ENCODE measurements at regions not wholly inside any gene's neighbourhood (a gene's known extent, or its start where the extent isn't known, plus 50 kb on each side); places are given as distances from the start of the nearest gene placed in this dataset.
"Not testable (repeated sequence)": the region's sequence is repeated elsewhere in the genome, so short reads cannot be mapped to it uniquely, and the experiment has no call there.

GRCh38 chr11:44381261-44381660 is 71.3 kb upstream of the ALX4 start:
- no peaks in the 10 kb centered on the region for H3K9me3 Mint-ChIP-seq
- H3K27ac Mint-ChIP-seq: no peak overlapping the region
- no peak for ATAC-seq
- DNase-seq (ENCODE audit: low spot score in 2 of 2): no peak
- H3K36me3 Mint-ChIP-seq: no peaks in the 10 kb centered on the region

GRCh38 chr11:44382118-44382517 is 72.2 kb upstream of the ALX4 start:
- H3K36me3 Mint-ChIP-seq: no peaks in the 10 kb centered on the region
- no peak for DNase-seq (ENCODE audit: low spot score in 2 of 2)
- no peak overlapping the region for H3K27ac Mint-ChIP-seq
- no peaks in the 10 kb centered on the region for H3K9me3 Mint-ChIP-seq
- ATAC-seq: no peak

GRCh38 chr11:44382656-44383240 is 72.8 kb upstream of the ALX4 start:
- H3K9me3 Mint-ChIP-seq: no peaks in the 10 kb centered on the region
- DNase-seq (ENCODE audit: low spot score in 2 of 2) (no peak), ATAC-seq (no peak)
- H3K36me3 Mint-ChIP-seq: no peaks in the 10 kb centered on the region
- H3K27ac Mint-ChIP-seq: no peak overlapping the region

GRCh38 chr11:44383246-44383645 is 73.3 kb upstream of the ALX4 start:
- H3K9me3 Mint-ChIP-seq: no peaks in the 10 kb centered on the region
- no peak overlapping the region for H3K27ac Mint-ChIP-seq
- no peak for ATAC-seq
- no peaks in the 10 kb centered on the region for H3K36me3 Mint-ChIP-seq
- DNase-seq (ENCODE audit: low spot score in 2 of 2): no peak

GRCh38 chr11:44387415-44387814 is 77.5 kb upstream of the ALX4 start:
- Mint-ChIP-seq H3K27ac (no peak overlapping the region), H3K9me3 (peaks cover 0 to 4% of the 10 kb centered on the region in 2 donors), H3K36me3 (no peaks in the 10 kb centered on the region)
- ATAC-seq (no peak), DNase-seq (ENCODE audit: low spot score in 2 of 2) (no peak)

GRCh38 chr11:44387825-44388224 is 77.9 kb upstream of the ALX4 start:
- DNase-seq (ENCODE audit: low spot score in 2 of 2) (no peak), ATAC-seq (no peak)
- Mint-ChIP-seq H3K9me3 (peaks cover 0 to 4% of the 10 kb centered on the region in 2 donors), H3K36me3 (no peaks in the 10 kb centered on the region), H3K27ac (no peak overlapping the region)

- H3K27ac Mint-ChIP-seq: no peak overlapping the region
- no peaks in the 10 kb centered on the region for H3K36me3 Mint-ChIP-seq
- H3K9me3 Mint-ChIP-seq: peaks cover 0 to 7% of the 10 kb centered on the region in 2 donors
- no peak for ATAC-seq
- no peak for DNase-seq (ENCODE audit: low spot score in 2 of 2)
These were observed 79.1 kb upstream of the ALX4 start for GRCh38 chr11:44388828-44389657.

GRCh38 chr11:44389963-44390605 is 80.1 kb upstream of the ALX4 start:
- H3K9me3 Mint-ChIP-seq: peaks cover 0 to 7% of the 10 kb centered on the region in 2 donors
- no peak overlapping the region for H3K27ac Mint-ChIP-seq
- ATAC-seq (no peak), DNase-seq (ENCODE audit: low spot score in 2 of 2) (no peak)
- no peaks in the 10 kb centered on the region for H3K36me3 Mint-ChIP-seq

GRCh38 chr11:44391004-44391403 is 81.1 kb upstream of the ALX4 start:
- ATAC-seq; H3K27ac Mint-ChIP-seq; H3K36me3 Mint-ChIP-seq; H3K9me3 Mint-ChIP-seq; DNase-seq (ENCODE audit: low spot score in 2 of 2): not testable (repeated sequence)

- H3K9me3 Mint-ChIP-seq; ATAC-seq; H3K27ac Mint-ChIP-seq; H3K36me3 Mint-ChIP-seq; DNase-seq (ENCODE audit: low spot score in 2 of 2): not testable (repeated sequence)
These were observed 86.8 kb upstream of the ALX4 start for GRCh38 chr11:44396746-44397145.

- DNase-seq (ENCODE audit: low spot score in 2 of 2) (no peak), ATAC-seq (no peak)
- H3K9me3 Mint-ChIP-seq: peaks cover 3 to 10% of the 10 kb centered on the region in 2 donors
- no peak overlapping the region for H3K27ac Mint-ChIP-seq
- peaks cover 0 to 4% of the 10 kb centered on the region in 2 donors for H3K36me3 Mint-ChIP-seq
These were observed 87.7 kb upstream of the ALX4 start for GRCh38 chr11:44397586-44398178.

- Mint-ChIP-seq H3K9me3 (peaks cover 3 to 10% of the 10 kb centered on the region in 2 donors), H3K36me3 (peaks cover 0 to 4% of the 10 kb centered on the region in 2 donors), H3K27ac (no peak overlapping the region)
- ATAC-seq (no peak), DNase-seq (ENCODE audit: low spot score in 2 of 2) (no peak)
These were observed 88.5 kb upstream of the ALX4 start for GRCh38 chr11:44398266-44399030.

GRCh38 chr11:44399968-44400367 is 90.0 kb upstream of the ALX4 start:
- no peak overlapping the region for H3K27ac Mint-ChIP-seq
- ATAC-seq (no peak), DNase-seq (ENCODE audit: low spot score in 2 of 2) (no peak)
- H3K36me3 Mint-ChIP-seq: peaks cover 0 to 4% of the 10 kb centered on the region in 2 donors
- H3K9me3 Mint-ChIP-seq: peaks cover 0 to 10% of the 10 kb centered on the region in 2 donors

- peaks cover 0 to 10% of the 10 kb centered on the region in 2 donors for H3K9me3 Mint-ChIP-seq
- no peak overlapping the region for H3K27ac Mint-ChIP-seq
- no peak for DNase-seq (ENCODE audit: low spot score in 2 of 2)
- peaks cover 0 to 4% of the 10 kb centered on the region in 2 donors for H3K36me3 Mint-ChIP-seq
- ATAC-seq: no peak
These were observed 90.5 kb upstream of the ALX4 start for GRCh38 chr11:44400431-44400830.

GRCh38 chr11:44402466-44403075 is 92.6 kb upstream of the ALX4 start:
- ATAC-seq (no peak), DNase-seq (ENCODE audit: low spot score in 2 of 2) (no peak)
- H3K36me3 Mint-ChIP-seq: peaks cover 0 to 4% of the 10 kb centered on the region in 2 donors
- H3K9me3 Mint-ChIP-seq: peaks cover 0 to 4% of the 10 kb centered on the region in 2 donors
- no peak overlapping the region for H3K27ac Mint-ChIP-seq

GRCh38 chr11:44403176-44403575 is 93.2 kb upstream of the ALX4 start:
- Mint-ChIP-seq H3K36me3 (peaks cover 0 to 4% of the 10 kb centered on the region in 2 donors), H3K9me3 (peaks cover 0 to 4% of the 10 kb centered on the region in 2 donors), H3K27ac (no peak overlapping the region)
- no peak for DNase-seq (ENCODE audit: low spot score in 2 of 2)
- ATAC-seq: no peak
